ENCODE measurements at regions not wholly inside any gene's neighbourhood (a gene's known extent, or its start where the extent isn't known, plus 50 kb on each side); places are given as distances from the start of the nearest gene placed in this dataset.

DNA sequence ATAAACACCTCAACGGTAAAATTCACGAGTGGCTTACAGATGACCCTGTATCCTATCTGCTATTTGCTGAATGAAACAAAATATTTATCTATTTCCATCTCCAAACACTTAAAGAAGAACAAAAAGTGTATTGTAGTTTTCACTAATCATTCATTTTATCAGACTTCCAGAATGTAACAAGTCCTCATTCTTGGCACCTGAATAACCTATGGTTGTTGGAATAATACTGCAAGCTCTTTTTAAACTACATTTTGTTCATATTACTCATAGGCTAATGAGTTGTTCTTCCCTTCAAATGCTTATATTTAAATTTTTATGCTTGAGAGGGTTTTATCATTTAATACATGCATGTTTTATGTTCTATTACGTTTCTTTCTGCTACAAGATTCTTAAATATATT is 1434.1 kb downstream of the SI start:
- BruUV-seq (replicated peaks) = no TSS peak
- Histone ChIP-seq H3K27me3 (ENCODE audit: control insufficient read depth in 2 of 2, insufficient read depth in 2 of 2, low read length in 2 of 2) (no peaks in the 10 kb centered on the region), H4K20me1 (replicated peaks; ENCODE audit: control insufficient read depth, extremely low read depth, insufficient read depth, low read length) (no peaks in the 10 kb centered on the region), H3K9me1 (replicated peaks; ENCODE audit: control insufficient read depth, extremely low read depth, insufficient read depth, low read length) (no peaks in the 10 kb centered on the region), H3K4me2 (ENCODE audit: insufficient read depth, low read length) (no peak overlapping the region), H3K4me3 (replicated peaks in 1 of 3; ENCODE audit: insufficient read depth in 1 of 3, low read depth in 1 of 3, low read length in 3 of 3) (no peak overlapping the region), H3K4me1 (ENCODE audit: control insufficient read depth, extremely low read depth, insufficient read depth, low read length) (no peaks in the 10 kb centered on the region), H2AFZ (ENCODE audit: low read depth, low read length) (no peak overlapping the region), H3K9me3 (replicated peaks; ENCODE audit: control insufficient read depth, insufficient read depth, low read length) (peaks cover 4% of the 10 kb centered on the region), H3K36me3 (ENCODE audit: control insufficient read depth in 2 of 2, extremely low read depth in 1 of 2, insufficient read depth in 2 of 2, low read length in 2 of 2) (no peaks in the 10 kb centered on the region), H3K79me2 (ENCODE audit: control insufficient read depth, insufficient read depth, low read length) (no peaks in the 10 kb centered on the region), H3K9ac (replicated peaks; ENCODE audit: extremely low read depth, insufficient read depth, low read length) (no peak overlapping the region), H3K27ac (ENCODE audit: insufficient read depth, low read depth, low read length) (no peak overlapping the region)
- intact Hi-C loops (cut with micrococcal nuclease) = no loop called here
- TF ChIP-seq FOS (IDR thresholded peaks at IDR 0.05; ENCODE audit: borderline replicate concordance, insufficient read depth, low read length) = no peak
- TF ChIP-seq EZH2 (IDR thresholded peaks at IDR 0.05; ENCODE audit: borderline replicate concordance, low read depth, low read length, severe bottlenecking) = no peak
- TF ChIP-seq JUN (IDR thresholded peaks at IDR 0.05; ENCODE audit: borderline replicate concordance, insufficient read depth, insufficient read length, low read depth) = no peak
- no peak for TF ChIP-seq POLR2A (IDR thresholded peaks at IDR 0.05; ENCODE audit: low read depth, low read length)
- no peak for TF ChIP-seq POLR2AphosphoS5 (IDR thresholded peaks at IDR 0.05; ENCODE audit: insufficient read depth, low read depth, low read length)
- TF ChIP-seq, protein P1, sequence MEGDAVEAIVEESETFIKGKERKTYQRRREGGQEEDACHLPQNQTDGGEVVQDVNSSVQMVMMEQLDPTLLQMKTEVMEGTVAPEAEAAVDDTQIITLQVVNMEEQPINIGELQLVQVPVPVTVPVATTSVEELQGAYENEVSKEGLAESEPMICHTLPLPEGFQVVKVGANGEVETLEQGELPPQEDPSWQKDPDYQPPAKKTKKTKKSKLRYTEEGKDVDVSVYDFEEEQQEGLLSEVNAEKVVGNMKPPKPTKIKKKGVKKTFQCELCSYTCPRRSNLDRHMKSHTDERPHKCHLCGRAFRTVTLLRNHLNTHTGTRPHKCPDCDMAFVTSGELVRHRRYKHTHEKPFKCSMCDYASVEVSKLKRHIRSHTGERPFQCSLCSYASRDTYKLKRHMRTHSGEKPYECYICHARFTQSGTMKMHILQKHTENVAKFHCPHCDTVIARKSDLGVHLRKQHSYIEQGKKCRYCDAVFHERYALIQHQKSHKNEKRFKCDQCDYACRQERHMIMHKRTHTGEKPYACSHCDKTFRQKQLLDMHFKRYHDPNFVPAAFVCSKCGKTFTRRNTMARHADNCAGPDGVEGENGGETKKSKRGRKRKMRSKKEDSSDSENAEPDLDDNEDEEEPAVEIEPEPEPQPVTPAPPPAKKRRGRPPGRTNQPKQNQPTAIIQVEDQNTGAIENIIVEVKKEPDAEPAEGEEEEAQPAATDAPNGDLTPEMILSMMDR (IDR thresholded peaks at IDR 0.05; ENCODE audit: extremely low read depth in 1 of 2, insufficient read depth in 1 of 2, low read depth in 1 of 2, low read length in 2 of 2) = no peak
- TF ChIP-seq, protein P2, sequence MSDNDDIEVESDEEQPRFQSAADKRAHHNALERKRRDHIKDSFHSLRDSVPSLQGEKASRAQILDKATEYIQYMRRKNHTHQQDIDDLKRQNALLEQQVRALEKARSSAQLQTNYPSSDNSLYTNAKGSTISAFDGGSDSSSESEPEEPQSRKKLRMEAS (IDR thresholded peaks at IDR 0.05; ENCODE audit: insufficient read depth, insufficient read length) = no peak
- TF ChIP-seq MYC (IDR thresholded peaks at IDR 0.05; ENCODE audit: low read depth, low read length) = no peak
- TF ChIP-seq GATA2 (IDR thresholded peaks at IDR 0.05; ENCODE audit: insufficient read depth, insufficient read length, low read depth, low read length) = no peak
- no peak for FAIRE-seq
- no peak for DNase-seq (ENCODE audit: low read depth, low spot score)
- dilution Hi-C loops (cut with MboI; ENCODE audit: extremely low pct_ligation_motif_present, low sequenced_read_pairs) = no loop called here
- CTCF ChIA-PET = no interaction called here
- POLR2A ChIA-PET = no interaction called here

Measured in endothelial cell of umbilical vein (primary cell).